MM.1S (cell line): ENCODE measurements at regions not wholly inside any gene's neighbourhood (a gene's known extent, or its start where the extent isn't known, plus 50 kb on each side); places are given as distances from the start of the nearest gene placed in this dataset.

Source experiments
- DNase-seq: peaks from one replicate; pipeline ENCODE4 v3.0.0-alpha.2; 2015
- H2AFZ ChIP-seq: fragments of 300-600 bp; sonication (generic); 2 replicates; pipeline ENCODE4 v1.6.0; 2016; ENCODE audit warnings: antibody characterized with exemption, low read length
- H3F3A ChIP-seq: fragments of 300-600 bp; sonication (generic); 2 replicates; pipeline ENCODE4 v1.6.1; 2016; ENCODE audit warnings: mild to moderate bottlenecking, antibody characterized with exemption, low read length, moderate library complexity, mixed read lengths; ENCODE audit not compliant: insufficient read depth
- H3K27ac ChIP-seq: fragments of 300-600 bp; sonication (generic); 2 replicates; pipeline ENCODE4 v1.5.1; 2016; ENCODE audit warnings: mild to moderate bottlenecking, low read length
- H3K27me3 ChIP-seq: fragments of 300-600 bp; sonication (generic); replicated peaks from 2 replicates; pipeline ENCODE4 v1.6.0; 2016; ENCODE audit warnings: low read length; ENCODE audit not compliant: insufficient read depth
- H3K36me3 ChIP-seq: fragments of 300-600 bp; sonication (generic); replicated peaks from 2 replicates; pipeline ENCODE4 v1.6.1; 2016; ENCODE audit warnings: mild to moderate bottlenecking, low read length, mixed read lengths; ENCODE audit not compliant: insufficient read depth
- H3K4me1 ChIP-seq: fragments of 300-600 bp; sonication (generic); 2 replicates; pipeline ENCODE4 v1.6.1; 2016; ENCODE audit warnings: low read length, mixed read lengths
- H3K4me2 ChIP-seq: fragments of 300-600 bp; sonication (generic); 2 replicates; pipeline ENCODE4 v1.6.0; 2016; ENCODE audit warnings: low read depth, low read length
- H3K4me3 ChIP-seq: fragments of 300-600 bp; sonication (generic); 2 replicates; pipeline ENCODE4 v1.5.1; 2016; ENCODE audit warnings: low read length, mixed read lengths
- H3K79me2 ChIP-seq: fragments of 300-600 bp; sonication (generic); 2 replicates; pipeline ENCODE4 v1.6.1; 2016; ENCODE audit warnings: mixed run types, low read length, mixed read lengths
- H3K9ac ChIP-seq: fragments of 300-600 bp; sonication (generic); 2 replicates; pipeline ENCODE4 v1.6.1; 2016; ENCODE audit warnings: low read length, mixed read lengths
- H3K9me2 ChIP-seq: fragments of 300-600 bp; sonication (generic); replicated peaks from 2 replicates; pipeline ENCODE4 v1.6.1; 2016; ENCODE audit warnings: mild to moderate bottlenecking, low read length, mixed read lengths; ENCODE audit not compliant: insufficient read depth
- H3K9me3 ChIP-seq: fragments of 300-600 bp; sonication (generic); replicated peaks from 2 replicates; pipeline ENCODE4 v1.6.1; 2016; ENCODE audit warnings: mild to moderate bottlenecking, low read length, mixed read lengths; ENCODE audit not compliant: insufficient read depth
- H4K20me1 ChIP-seq: fragments of 300-600 bp; sonication (generic); 2 replicates; pipeline ENCODE4 v1.6.1; 2016; ENCODE audit warnings: mild to moderate bottlenecking, low read length, moderate library complexity, mixed read lengths; ENCODE audit not compliant: insufficient read depth
- EZH2 ChIP-seq: fragments of 300-600 bp; sonication (generic); optimal IDR thresholded peaks from 2 replicates; pipeline ENCODE3; 2017; ENCODE audit warnings: low read depth, mild to moderate bottlenecking, antibody characterized with exemption, low read length, mixed read lengths
- EZH2phosphoT487 ChIP-seq: fragments of 300-600 bp; sonication (generic); IDR thresholded peaks from 2 replicates; pipeline ENCODE4 v1.6.1; 2018; ENCODE audit warnings: antibody characterized with exemption, low read length
- TF ChIP-seq, protein P1 (sequence below): fragments of 300-600 bp; sonication (generic); IDR thresholded peaks from 2 replicates; pipeline ENCODE4 v1.5.1; 2016; ENCODE audit warnings: antibody characterized with exemption, low read length, mixed read lengths

DNA sequence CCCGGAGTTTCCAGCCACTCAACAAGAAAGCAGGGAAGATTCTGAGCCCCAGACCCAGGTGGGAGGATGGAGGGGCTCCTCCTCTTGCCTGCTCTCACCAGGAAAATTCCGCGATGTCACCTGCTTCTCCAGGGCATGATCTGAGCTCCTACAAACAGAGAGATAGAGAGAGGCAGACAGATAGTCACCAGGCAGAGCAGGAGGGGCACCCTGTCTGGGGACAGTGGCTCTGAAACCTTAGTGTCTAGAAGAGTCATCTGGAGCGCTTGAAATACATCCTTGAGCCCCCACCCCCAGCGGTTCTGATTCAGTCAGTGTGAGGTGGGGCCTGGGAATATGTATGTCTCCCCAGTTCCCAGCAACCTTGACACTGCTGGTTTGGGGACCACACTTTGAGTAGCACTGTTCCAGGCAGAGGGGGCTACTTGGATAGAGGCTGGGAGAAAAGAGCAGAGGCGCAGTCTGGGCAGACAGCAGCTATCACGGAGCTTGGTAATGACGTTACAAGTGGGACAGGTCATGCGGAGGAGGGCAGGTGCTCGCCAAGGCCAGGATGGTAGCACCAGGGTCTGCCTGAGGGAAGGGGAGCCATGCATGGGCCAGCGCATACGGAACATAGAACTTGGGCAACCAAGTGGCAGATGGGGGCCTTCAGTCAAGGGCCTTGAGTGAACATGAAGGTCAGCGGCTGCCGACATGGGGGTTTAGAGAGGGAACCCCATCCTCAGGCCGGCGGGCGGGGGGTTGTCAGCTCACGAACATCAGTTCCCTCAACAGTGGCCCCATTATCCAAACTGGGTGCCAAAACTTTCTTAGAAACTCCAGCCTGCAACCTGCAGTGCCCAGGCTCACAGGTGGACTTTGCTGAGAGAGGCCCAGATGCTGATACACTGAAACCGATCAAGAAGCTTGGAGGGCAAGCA, 60.9 kb upstream of the MYEOV start:
- no peaks in the 10 kb centered on the region for H3K9me3 ChIP-seq
- H3F3A ChIP-seq: no peaks in the 10 kb centered on the region
- no peaks in the 10 kb centered on the region for H3K9me2 ChIP-seq
- H4K20me1 ChIP-seq: no peaks in the 10 kb centered on the region
- H3K79me2 ChIP-seq: no peaks in the 10 kb centered on the region
- no peaks in the 10 kb centered on the region for H3K36me3 ChIP-seq
- no peak overlapping the region for H3K4me3 ChIP-seq
- no peak overlapping the region for H2AFZ ChIP-seq
- H3K4me2 ChIP-seq: no peak overlapping the region
- TF ChIP-seq EZH2phosphoT487: no peak
- no peak for TF ChIP-seq EZH2
- TF ChIP-seq, protein P1, sequence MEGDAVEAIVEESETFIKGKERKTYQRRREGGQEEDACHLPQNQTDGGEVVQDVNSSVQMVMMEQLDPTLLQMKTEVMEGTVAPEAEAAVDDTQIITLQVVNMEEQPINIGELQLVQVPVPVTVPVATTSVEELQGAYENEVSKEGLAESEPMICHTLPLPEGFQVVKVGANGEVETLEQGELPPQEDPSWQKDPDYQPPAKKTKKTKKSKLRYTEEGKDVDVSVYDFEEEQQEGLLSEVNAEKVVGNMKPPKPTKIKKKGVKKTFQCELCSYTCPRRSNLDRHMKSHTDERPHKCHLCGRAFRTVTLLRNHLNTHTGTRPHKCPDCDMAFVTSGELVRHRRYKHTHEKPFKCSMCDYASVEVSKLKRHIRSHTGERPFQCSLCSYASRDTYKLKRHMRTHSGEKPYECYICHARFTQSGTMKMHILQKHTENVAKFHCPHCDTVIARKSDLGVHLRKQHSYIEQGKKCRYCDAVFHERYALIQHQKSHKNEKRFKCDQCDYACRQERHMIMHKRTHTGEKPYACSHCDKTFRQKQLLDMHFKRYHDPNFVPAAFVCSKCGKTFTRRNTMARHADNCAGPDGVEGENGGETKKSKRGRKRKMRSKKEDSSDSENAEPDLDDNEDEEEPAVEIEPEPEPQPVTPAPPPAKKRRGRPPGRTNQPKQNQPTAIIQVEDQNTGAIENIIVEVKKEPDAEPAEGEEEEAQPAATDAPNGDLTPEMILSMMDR: no peak
- no peak overlapping the region for H3K9ac ChIP-seq
- H3K27me3 ChIP-seq: peaks cover 15% of the 10 kb centered on the region; the same call in 1 of the 2 replicates
- no peaks in the 10 kb centered on the region for H3K4me1 ChIP-seq
- H3K27ac ChIP-seq: no peak overlapping the region
- no peak for DNase-seq

DNA sequence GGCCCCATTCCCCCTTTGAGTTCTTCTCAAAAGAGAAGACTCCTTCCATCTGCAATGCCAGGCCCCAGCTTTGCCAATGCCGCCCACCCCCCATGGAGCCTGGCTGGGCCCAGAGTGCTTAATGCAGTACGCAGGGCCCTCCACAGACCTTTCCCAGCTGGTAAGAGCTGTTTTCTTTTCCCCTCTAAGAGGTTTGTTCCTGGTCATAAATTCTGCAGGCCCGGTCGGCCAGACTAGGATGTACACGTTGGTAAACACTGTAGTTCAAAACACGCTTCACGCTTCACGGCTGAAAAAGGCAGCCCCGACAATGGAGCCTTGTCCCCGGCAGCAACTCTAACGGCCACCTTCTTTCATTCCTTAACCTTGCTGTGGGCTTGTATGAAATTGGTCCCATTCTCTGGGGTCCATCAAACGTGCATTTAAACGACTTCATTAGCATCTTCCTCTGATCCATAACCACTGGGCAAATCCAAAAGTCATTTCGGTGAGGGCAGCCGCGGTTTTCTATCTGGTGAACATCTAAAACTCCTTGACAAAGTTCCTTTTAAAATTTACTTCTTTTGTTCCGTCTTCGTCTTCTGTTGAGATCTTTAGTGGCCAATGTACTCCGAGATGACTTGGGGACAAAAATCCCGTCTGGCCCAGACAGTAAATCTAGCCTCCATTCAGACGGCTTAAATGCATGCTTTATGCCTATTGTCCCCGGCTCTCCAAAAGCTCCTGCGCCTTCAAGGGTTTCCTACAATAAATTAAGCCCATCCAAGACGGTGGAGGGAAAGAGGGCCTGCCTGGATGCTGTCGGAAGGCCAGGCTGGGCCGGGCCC, 60.0 kb upstream of the MYEOV start:
- H3K27ac ChIP-seq: no peak overlapping the region
- no peak overlapping the region for H3K9ac ChIP-seq
- no peak for DNase-seq
- H2AFZ ChIP-seq: no peak overlapping the region
- no peaks in the 10 kb centered on the region for H3F3A ChIP-seq
- H3K36me3 ChIP-seq: no peaks in the 10 kb centered on the region
- H3K4me2 ChIP-seq: no peak overlapping the region
- H4K20me1 ChIP-seq: no peaks in the 10 kb centered on the region
- H3K27me3 ChIP-seq: peaks cover 15% of the 10 kb centered on the region; the same call in 1 of the 2 replicates
- H3K4me1 ChIP-seq: no peaks in the 10 kb centered on the region
- no peaks in the 10 kb centered on the region for H3K9me3 ChIP-seq
- no peak overlapping the region for H3K4me3 ChIP-seq
- TF ChIP-seq EZH2 (no peak), EZH2phosphoT487 (no peak)
- TF ChIP-seq, protein P1: no peak
- H3K9me2 ChIP-seq: no peaks in the 10 kb centered on the region
- no peaks in the 10 kb centered on the region for H3K79me2 ChIP-seq

DNA sequence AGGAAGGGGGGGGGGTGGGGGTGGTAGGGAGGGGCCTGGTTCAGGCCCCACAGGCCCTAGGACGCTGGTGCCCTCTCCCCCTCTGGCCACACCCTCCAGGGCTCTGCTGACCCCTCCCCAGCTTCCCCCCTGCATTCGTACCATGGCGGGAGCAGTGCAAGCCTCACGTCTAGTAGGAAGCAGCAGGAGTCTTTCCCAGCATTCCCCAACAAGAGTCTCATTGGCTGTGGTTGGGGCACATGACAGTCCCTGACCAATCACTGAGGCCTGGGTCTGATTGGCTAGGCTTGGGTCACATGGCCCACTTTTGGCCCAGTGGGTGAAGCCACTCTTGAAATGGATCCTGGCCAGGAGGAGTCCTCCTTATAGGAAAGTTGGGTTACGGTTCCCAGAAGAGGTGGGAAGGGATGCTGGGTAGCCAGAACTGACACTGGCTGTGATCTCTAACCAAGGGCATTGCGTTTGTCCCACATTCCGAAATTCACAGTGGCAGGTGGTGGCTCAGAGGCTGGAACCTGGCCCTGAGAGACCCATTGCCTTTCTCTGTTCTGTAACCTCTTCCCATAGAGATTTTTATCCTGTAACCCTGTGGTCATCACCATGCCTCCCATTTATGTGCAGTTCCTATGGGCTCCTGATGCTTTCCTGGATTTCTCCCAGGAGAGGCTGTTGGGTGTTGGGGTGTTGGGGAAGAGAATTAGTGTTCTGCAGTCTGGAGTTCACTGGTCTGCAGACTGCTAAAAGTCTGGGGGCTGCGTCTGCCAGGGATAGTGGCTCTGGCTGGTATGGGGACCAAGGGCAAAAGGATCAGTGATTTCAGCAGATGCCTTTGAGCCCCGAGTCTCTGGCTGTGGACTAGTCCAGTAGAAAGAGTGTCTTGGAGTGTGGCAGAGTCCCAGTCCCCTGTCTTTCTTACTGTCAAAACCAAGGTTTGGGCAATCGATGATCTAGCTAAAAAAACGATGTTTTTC, 58.9 kb upstream of the MYEOV start:
- H3K4me1 ChIP-seq: no peaks in the 10 kb centered on the region
- no peaks in the 10 kb centered on the region for H3K36me3 ChIP-seq
- DNase-seq: no peak
- no peaks in the 10 kb centered on the region for H4K20me1 ChIP-seq
- no peaks in the 10 kb centered on the region for H3K79me2 ChIP-seq
- H3K9me2 ChIP-seq: no peaks in the 10 kb centered on the region
- no peak overlapping the region for H2AFZ ChIP-seq
- H3K27me3 ChIP-seq: peaks cover 15% of the 10 kb centered on the region; the same call in 1 of the 2 replicates
- TF ChIP-seq, protein P1: no peak
- no peak for TF ChIP-seq EZH2
- TF ChIP-seq EZH2phosphoT487: no peak
- no peaks in the 10 kb centered on the region for H3F3A ChIP-seq
- H3K27ac ChIP-seq: no peak overlapping the region
- no peak overlapping the region for H3K9ac ChIP-seq
- H3K9me3 ChIP-seq: no peaks in the 10 kb centered on the region
- H3K4me2 ChIP-seq: no peak overlapping the region
- no peak overlapping the region for H3K4me3 ChIP-seq
